ENCODE measurements at regions not wholly inside any gene's neighbourhood (a gene's known extent, or its start where the extent isn't known, plus 50 kb on each side); places are given as distances from the start of the nearest gene placed in this dataset.

- DNase-seq (ENCODE audit: low read depth), result no peak
- no peak for TF ChIP-seq CTCF (IDR thresholded peaks at IDR 0.05; ENCODE audit: insufficient read depth, low read length)
- H3K4me3 ChIP-seq (ENCODE audit: low read depth, low read length), result no peak overlapping the region
Measured at GRCh38 chr16:85479972-85480726, 133.0 kb upstream of the GSE1 start.

GRCh38 chr16:85480727-85481101 is 132.4 kb upstream of the GSE1 start:
- no peak overlapping the region for H3K4me3 ChIP-seq (ENCODE audit: low read depth, low read length)
- no peak for DNase-seq (ENCODE audit: low read depth)
- TF ChIP-seq CTCF (IDR thresholded peaks at IDR 0.05; ENCODE audit: insufficient read depth, low read length), result no peak

- TF ChIP-seq CTCF (IDR thresholded peaks at IDR 0.05; ENCODE audit: insufficient read depth, low read length), result no peak
- no peak overlapping the region for H3K4me3 ChIP-seq (ENCODE audit: low read depth, low read length)
- no peak for DNase-seq (ENCODE audit: low read depth)
Measured at GRCh38 chr16:85481206-85481605, 131.9 kb upstream of the GSE1 start.

GRCh38 chr16:85481738-85482137 is 131.4 kb upstream of the GSE1 start:
- TF ChIP-seq CTCF (IDR thresholded peaks at IDR 0.05; ENCODE audit: insufficient read depth, low read length), result no peak
- no peak for DNase-seq (ENCODE audit: low read depth)
- no peak overlapping the region for H3K4me3 ChIP-seq (ENCODE audit: low read depth, low read length)

- DNase-seq (ENCODE audit: low read depth), result no peak
- H3K4me3 ChIP-seq (ENCODE audit: low read depth, low read length), result no peak overlapping the region
- TF ChIP-seq CTCF (IDR thresholded peaks at IDR 0.05; ENCODE audit: insufficient read depth, low read length), result no peak
Measured at GRCh38 chr16:85483424-85483823, 129.7 kb upstream of the GSE1 start.

- DNase-seq (ENCODE audit: low read depth), result no peak
- no peak for TF ChIP-seq CTCF (IDR thresholded peaks at IDR 0.05; ENCODE audit: insufficient read depth, low read length)
- no peak overlapping the region for H3K4me3 ChIP-seq (ENCODE audit: low read depth, low read length)
Measured at GRCh38 chr16:85484347-85485300, 128.5 kb upstream of the GSE1 start.

All from fibroblast of the aortic adventitia (primary cell).